GM21528 (cell line): ENCODE measurements at regions not wholly inside any gene's neighbourhood (a gene's known extent, or its start where the extent isn't known, plus 50 kb on each side); places are given as distances from the start of the nearest gene placed in this dataset.
"Not testable (repeated sequence)": the region's sequence is repeated elsewhere in the genome, so short reads cannot be mapped to it uniquely, and the experiment has no call there.

Experiments
- ATAC-seq: cut with Tn5 transposase; IDR thresholded peaks from one replicate; pipeline ENCODE4 v1.9.1; 2021; ENCODE audit warnings: mild to moderate bottlenecking, moderate library complexity; ENCODE audit not compliant: unreplicated experiment, low FRiP score

DNA sequence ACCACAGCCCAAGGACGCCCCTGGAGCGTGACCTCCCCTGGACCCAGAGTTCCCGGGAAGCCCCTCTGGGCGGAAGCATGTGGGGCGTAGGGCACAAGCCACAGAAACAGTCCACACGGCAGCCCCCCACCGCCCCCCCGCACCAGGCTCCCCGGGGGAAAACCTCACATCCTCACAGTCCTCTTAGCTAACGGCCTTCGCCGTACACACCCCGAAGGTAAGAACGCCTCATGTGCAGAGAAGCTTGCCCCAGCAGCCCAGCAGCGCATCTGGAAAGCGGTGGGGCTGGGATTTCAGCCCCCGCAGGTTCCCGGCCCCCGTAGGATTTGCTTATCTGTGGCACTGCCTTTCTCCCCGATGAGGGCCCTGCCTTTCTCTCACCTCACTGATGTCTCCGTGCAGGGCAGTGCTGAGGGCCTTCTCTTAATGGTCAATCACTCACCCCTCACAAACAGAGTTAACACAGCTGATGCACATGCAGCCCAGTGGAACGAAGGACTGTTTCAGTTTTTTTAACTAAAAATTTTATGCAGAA is 309.2 kb downstream of the BRD1 start:
- ATAC-seq: no peak

DNA sequence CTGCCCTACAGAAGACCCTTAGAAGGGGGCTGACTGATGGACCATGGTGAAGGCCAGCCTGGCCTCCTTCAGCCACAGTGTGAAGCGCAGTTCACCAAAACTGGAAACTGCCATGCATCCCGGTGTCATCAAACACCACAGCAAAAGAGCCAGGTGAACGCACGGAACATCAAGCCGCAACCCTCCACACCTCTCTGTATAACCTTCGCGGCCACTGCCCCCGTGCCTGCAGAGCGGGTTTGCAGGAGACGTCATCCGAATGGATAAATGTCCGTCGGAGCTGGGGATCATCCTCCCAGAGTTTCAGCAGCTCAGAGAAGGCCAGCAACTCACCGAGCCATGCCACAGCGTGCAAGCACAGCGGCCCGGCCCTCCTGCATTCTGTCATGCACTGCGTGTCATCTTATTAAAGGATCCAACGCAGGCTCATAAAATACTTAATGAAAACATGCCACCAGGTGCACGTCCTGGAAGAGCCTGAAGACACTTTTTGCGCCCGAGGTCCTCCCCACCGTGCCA is 309.9 kb downstream of the BRD1 start:
- ATAC-seq: no peak

DNA sequence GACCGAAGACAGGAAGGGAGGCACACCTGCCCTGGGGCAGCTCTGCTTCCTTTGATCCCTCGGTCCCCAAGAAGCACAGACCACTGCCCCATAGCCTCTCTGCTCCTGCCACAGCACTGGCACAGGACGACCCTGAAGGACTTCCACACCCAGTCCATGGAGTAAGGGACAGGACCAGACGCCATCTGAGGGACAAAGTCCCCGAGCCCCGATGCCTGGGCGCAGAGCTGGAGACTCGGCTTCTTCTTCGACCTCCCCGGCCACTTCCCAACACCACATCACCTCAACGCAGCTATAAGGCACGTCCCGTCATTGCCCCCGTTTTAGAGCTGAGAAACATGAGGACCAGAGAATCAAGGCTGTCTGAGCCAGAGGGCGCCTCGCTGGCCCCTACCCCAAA is 310.5 kb downstream of the BRD1 start:
- ATAC-seq: no peak

DNA sequence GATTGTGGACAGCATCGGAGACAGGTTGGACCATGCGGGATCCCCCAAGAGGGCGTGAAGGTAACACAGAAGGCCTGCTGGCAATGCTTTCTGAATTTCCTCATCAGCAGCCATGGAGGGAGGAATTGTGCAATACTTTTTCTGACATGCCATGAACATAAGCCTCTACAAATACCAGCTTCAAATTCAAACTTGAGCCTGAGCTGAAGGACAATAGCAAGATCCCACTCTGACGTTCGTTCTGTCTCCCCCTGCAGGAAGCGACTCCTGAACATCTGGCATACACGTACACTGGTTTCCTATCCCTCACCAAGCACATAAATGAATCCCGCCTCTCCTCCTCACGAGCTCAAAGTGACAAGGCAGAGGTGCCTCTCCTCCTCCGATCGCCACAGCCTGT is 312.2 kb downstream of the BRD1 start:
- no peak for ATAC-seq

DNA sequence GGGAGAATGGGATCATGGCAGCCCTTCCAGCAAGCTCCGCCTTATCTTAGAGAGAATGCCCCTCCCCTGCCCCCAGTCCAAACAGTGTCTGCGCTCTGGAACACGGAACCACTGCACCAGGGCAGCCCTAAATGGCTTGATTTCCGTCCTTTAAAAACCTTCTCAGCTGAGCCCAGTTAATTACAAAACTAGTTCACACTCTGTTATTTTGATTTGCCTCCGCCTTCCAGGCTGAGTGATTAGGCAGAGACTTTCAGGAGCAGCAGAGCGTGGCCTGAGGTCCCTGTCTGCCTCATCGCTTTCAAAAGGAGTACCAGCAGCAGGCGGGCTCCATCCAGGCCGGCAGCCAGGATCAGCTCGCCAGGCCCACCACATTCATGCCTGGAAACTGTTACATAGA is 313.0 kb downstream of the BRD1 start:
- no peak for ATAC-seq

DNA sequence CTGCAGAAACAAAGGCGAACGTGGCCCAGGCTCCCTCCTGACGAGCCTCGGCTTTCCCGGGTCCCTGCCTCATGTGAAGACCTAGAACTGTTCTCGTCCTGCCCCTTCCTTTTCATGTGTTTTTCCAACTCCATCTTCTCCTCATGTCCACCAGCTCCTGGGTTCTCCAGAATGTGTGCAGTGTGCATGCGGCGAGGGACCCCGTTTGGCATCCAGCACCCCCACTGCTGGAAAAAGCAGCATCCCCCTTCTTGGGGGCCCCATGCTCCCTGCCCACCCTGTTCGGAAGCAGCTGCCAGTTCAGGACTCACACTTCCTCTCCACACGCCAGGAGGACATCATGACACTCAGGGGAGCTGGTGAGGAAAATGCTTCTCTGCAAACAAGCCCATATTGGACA is 313.5 kb downstream of the BRD1 start:
- ATAC-seq: no peak

DNA sequence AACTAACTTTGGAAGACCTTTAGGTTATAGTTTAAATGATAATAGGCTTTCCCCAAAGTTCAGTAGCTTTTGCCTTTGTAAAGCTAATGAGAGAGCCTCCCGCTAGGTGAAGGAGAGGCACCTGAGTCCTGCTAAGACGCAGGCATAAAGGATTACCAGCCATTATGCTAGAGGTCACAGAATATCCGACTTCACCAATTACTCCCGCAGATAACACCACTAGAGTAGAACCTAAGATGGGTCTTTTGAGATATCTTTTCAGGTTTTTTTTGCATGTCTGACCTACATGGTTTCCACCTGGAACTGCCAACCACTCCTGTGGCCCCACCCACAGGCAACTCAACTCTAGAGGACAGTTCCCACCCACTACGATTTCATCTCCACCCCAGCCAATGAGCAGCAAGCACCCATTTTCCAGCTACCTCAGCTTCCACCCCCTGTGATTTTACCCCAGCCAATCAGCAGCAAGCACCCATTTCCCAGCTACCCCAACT is 314.3 kb downstream of the BRD1 start:
- no peak for ATAC-seq

DNA sequence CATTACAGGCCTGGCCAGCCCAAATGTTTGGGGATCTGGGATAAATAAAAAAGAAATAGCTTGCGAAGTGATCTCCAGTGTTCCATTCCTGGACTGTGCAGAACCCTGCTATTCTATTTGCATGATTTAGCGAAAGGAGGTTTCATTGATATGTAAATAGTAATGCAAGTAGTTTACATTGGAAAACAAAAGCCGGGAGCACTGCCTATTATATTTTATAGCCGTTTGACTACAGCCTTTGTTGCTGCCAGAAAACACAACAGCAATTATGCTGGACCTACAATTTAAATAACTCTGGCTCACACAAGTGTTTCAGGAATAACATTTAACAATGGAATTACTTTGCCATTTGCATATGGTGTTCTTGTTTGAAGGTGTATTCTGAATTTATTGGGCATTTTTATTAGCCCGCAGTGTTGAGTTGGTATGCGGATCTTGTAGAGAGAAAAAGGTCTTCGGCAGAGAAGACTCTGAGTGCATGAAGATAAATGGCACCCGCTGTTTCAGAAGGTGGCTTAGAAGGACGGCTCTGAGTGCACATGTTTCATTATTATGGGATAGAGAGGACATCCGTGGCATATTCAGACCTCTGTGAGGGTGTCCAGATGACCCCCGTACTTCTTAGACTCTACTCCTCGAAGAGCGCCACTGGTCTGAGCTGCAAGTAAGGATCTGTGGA is 315.0 kb downstream of the BRD1 start:
- no peak for ATAC-seq

DNA sequence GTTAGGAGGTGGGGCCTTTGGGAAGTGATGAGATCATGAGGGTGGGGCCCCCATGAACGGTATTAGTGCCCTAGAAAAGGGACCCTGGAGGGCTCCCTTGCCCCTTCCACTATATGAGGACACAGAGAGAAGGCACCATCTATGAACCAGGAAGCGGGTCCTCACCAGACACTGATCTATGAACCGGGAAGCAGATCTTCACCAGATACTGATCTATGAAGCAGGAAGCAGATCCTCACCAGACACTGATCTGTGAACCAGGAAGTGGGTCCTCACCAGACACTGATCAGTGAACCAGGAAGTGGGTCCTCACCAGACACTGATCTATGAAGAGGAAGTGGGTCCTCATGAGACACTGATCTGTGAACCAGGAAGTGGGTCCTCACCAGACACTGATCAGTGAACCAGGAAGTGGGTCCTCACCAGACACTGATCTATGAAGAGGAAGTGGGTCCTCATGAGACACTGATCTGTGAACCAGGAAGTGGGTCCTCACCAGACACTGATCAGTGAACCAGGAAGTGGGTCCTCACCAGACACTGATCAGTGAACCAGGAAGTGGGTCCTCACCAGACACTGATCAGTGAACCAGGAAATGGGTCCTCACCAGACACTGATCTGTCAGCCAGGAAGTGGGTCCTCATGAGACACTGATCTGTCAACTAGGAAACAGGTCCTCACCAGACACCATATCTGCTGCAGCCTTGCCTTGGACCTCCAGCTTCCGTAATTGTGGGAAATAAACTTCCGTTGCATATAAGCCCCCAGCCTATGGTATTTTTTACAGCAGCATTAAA is 316.1 kb downstream of the BRD1 start:
- not testable (repeated sequence) for ATAC-seq

DNA sequence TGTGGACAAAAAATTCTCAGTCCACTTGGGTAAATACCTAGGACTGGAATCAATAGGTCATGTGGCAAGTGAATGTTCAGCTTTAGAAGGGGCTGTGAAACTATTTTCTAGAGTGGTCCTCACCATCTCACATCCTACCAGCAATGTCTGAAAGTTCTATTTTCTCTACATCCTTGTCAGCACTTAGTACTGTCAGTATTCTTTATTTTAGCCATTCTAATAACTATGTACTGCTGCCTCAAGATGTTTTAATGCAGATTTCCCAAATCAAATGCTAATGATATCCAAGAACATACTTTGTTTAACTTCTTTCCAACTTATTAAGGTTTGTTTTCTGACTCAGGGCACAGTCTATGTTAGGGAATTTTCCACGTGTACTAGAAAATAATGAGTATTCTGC is 317.0 kb downstream of the BRD1 start:
- no peak for ATAC-seq

DNA sequence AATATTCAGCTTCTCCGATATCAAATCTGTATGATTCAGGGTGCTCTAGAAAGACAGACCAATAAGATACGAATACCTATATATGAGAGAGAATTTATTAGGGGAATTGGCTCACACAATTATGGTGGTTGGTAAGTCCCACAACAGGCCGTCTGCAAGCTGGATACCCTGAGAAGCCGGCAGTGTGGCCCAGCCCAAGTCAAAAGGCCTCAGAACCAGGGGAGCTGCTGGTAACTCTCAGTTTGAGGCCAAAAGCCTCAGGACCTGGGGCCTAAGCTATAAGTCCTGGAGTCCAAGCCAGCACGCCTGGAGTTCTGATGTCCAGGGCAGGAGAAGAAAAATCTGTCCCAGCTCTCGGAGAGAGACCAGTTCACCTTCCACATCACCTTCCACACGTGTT is 318.7 kb downstream of the BRD1 start:
- ATAC-seq: no peak

DNA sequence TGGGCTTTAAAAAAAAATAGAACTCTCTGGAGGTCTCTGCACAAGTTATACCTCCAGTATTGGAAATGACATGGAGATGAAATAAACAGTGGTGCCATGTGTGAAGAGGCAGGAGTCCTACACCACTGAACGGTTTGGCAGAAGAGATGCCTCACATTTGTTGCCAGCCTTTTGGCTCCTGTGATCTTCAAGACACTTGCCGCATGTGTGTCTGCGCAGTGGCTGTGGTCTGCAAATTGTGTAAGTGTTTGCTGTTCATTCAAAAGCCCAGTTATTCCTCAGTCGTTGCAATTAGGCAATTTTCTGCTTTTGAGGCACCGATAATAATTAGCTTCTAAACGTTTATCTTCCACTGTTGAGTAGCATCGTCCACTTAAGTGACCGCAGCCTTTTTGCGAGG is 319.1 kb downstream of the BRD1 start:
- ATAC-seq: no peak

DNA sequence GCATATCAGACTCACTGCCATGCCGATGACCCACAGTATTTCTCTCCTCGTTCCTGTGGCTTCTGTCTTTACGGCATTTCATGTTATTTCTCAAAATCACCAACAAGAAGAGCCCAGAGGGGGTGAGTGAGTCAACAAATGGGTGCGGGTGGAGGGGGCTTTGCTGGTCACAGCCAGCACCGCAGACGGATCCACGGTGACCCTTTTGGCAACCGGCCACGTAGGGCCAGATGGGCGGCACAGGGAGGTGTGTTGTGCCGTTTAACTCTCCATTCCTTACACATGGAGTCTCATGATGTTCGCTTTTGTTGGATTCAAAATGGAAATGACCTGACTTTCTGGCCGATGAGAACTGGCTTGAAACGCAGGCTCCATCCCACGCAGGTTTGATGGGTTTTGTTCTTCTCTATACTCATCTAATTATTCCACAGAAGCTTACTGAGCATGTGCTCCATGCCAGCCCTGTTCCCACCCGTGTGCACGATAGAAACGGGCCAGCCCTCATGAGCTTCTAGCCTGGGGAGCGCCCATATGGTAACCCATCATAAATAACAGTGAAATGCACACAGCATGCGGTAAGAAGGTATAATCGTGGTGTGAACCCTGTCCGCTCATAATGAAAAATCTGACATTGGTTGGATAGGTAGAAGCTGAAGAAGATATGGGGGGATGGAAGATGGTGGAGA is 319.9 kb downstream of the BRD1 start:
- no peak for ATAC-seq

DNA sequence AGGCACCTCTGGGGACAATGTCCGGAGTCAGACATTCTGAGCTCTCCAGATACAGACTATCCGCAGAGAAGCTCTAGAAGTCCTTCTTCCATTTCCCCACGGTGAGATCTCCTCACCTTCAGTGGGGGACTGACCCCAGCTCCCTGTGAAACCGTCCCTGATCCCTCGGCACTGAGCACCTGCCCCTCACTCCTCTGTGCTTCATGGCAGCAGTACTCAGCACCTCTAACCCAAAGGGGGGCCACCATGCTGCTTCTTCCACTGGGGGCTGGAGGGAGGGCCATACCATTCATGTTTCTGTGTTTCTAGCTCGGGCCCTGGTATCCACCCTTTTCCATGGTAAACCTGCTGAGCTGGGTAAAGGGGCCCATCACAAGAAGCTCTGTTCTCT is 321.7 kb downstream of the BRD1 start:
- no peak for ATAC-seq

DNA sequence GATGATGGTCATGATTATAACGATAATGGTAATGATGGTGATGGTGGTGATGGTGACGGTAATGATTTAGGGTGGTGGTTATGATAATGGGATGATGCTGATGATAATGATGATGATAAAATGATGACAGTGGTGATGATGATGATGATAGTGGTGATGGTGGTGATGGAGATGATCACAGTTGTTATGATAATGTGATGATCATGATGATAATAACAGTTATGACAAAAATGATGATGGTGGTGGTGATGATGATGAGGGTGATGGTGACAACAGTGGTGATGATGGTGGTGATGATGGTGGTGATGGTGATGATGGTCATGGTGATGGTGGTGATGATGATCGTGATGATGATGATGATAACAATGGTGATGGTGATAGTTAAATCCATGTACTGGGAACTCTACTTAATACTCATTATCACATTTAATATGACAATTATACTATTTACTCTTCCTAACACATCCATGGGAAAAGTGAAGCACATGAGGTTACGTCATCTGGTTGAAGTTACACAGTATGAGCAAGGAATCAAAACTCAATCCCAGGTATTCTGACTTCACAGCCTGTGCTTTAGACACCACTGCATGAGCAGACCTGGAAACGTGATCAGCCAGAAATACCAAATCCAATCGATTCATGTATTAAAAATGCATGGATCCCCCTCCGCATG is 322.2 kb downstream of the BRD1 start:
- ATAC-seq: no peak

DNA sequence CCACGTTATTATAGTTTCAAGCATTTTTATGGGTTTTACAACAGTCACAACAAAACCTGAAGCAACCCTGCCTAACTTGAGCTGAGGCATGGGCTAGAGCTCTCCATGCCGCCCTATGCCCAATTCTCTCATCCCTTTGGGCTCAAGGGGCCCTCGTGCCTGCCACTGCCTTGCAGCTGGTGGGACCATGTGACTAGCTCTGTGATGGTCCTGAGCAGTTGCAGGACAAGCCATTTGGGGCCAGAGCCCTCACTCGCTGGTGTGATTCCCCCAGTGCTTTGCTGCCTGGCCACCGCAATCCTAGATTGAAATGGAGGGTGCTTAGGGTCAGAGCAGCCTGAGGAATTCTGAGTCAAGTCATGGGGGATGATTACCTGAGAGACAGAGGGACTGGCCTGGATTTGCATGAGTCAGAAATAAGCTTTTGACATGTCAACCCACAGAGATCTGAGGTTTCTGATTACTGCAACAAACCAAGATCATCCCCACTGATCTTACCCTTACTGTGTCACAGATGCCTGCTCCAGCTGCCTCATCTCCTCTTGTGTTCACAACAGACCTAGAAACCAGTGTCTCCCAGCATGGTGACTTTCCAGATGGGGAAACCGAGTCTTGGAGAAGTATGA is 323.7 kb downstream of the BRD1 start:
- ATAC-seq: no peak

DNA sequence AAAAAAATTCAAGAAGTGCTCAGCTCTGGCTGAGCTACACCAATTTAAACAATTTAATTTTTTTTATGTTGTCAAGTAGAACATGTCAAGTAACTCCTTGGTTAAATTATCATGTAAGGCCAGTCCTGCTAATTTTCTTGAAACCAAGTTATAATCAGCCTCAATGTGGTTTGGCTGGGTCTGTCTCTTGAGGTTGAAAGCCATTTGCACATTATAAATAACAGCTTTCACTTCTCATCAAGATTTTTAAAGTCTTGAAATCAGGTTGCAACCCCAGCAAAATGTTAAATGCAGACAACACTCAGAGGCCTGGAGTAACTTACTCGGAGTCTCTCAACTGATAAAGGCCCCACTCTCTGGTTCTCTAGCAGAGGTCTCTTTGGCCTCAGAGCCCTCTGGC is 324.4 kb downstream of the BRD1 start:
- ATAC-seq: no peak

DNA sequence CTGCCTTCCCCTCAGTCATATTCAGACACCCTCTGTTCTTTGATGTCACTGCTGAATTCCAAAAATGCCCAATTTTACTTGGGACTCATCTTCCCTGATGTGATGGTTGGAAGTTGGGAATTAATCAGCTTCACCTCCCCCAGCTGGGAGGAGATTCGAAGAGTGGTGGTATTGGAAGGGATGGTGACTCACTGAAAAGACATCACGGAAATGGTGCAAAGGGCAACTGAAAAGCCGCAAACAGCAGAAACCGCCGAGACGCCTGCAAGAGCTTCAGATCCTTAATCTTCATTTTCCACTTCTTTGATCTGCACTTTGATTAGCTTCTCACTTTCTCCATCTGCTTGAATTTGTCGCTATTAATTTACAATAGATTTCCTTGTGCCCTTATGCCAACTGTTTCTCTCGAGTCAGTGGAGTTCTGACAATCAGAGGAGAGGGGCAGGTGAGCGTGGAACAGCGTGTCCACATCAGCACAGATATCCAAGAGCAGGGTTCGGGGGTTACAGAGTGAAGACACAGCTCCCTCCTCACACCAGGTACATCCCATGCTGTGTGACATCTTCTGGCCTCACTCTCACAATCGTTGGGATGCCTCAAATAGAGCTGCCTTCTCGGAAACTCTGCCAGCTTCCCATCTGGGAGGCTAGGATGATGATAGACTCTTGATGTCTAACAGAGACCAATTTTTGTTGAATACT is 325.4 kb downstream of the BRD1 start:
- ATAC-seq: no peak

DNA sequence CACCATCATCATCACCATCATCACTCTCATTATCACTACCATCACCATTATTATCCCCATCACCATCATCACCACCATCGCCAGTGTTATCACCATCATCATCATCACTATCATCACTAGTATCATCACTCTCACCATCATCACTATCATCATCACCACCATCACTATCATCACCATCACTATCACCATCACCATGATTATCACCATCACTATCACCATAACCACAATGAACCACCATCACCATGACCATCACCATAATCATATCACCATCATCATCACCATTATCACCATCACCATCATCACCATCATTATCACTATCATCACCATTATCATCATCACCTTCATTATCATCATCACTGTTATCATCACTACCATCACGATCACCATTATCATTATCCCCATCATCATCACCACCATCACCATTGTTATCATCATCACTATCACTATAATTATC is 326.7 kb downstream of the BRD1 start:
- no peak for ATAC-seq
